Right cardiac atrium (tissue), 5 donors: ENCODE measurements at regions not wholly inside any gene's neighbourhood (a gene's known extent, or its start where the extent isn't known, plus 50 kb on each side); places are given as distances from the start of the nearest gene placed in this dataset.

ENCODE experiments used
- ATAC-seq, 2 donors: fragments of 200-7000 bp; cut with Tn5 transposase; one replicate each; pipeline versions ENCODE4 v1.8.0 to v1.9.1; 2020; ENCODE audit warnings: moderate library complexity in 2 of 2, mild to moderate bottlenecking in 1 of 2
- DNase-seq, 3 donors: peaks; one replicate each; pipeline ENCODE4 v3.0.0-alpha.2; 2020
- H3K27ac ChIP-seq: one replicate; pipeline ENCODE4 v1.5.1; 2013; ENCODE audit warnings: mild to moderate bottlenecking, low read length, control low read depth, moderate library complexity
- H3K27me3 ChIP-seq: one replicate; pipeline ENCODE4 v1.6.1; 2013; ENCODE audit not compliant: control insufficient read depth, insufficient read depth
- H3K4me1 ChIP-seq: one replicate; pipeline ENCODE4 v1.6.1; 2013; ENCODE audit warnings: low read length; ENCODE audit not compliant: control insufficient read depth, insufficient read depth
- H3K4me3 ChIP-seq: one replicate; pipeline ENCODE4 v1.5.1; 2013; ENCODE audit warnings: low read length, control low read depth
- H3K9me3 ChIP-seq: one replicate; pipeline ENCODE4 v1.6.1; 2013; ENCODE audit warnings: low read length; ENCODE audit not compliant: control insufficient read depth
- WGBS: extraction: QIAGEN DNeasy Blood & Tissue Kit; methylation state at CpG from one replicate; pipeline ENCODE4 v1.1.7; 2013; 5-methylcytosine and 5-hydroxymethylcytosine counted together
- intact Hi-C, 4 donors: fragments of 100-400 bp; cut with DNase I; formaldehyde crosslinking; loops; one replicate each; pipeline versions ENCODE4 v1.11.0 to v1.14.0; 2022 to 2023
- donor health status: healthy with polysubstance abuse.
- donor health status: DM: no; HTN: yes; CAD: no.
- donor health status: DM: no; HTN: no; CAD: no.
- donor health status: DM: no; HTN: yes; CAD: no; lungs with severe emphysema.
- donor health status: DM: yes; HTN: yes; CAD: no.

GRCh38 chr3:1551741-1552140 is 458.9 kb downstream of the CNTN6 start:
- Histone ChIP-seq H3K27me3 (no peaks in the 10 kb centered on the region), H3K4me3 (no peak overlapping the region), H3K27ac (no peak overlapping the region), H3K9me3 (no peaks in the 10 kb centered on the region), H3K4me1 (no peaks in the 10 kb centered on the region)
- no peak for ATAC-seq
- intact Hi-C loops: no loop called here
- no peak for DNase-seq
- WGBS: 67% methylated on average over 2 of the region's 2 CpGs

GRCh38 chr3:1552831-1553230 is 460.0 kb downstream of the CNTN6 start:
- no peaks in the 10 kb centered on the region for H3K27me3 ChIP-seq
- DNase-seq (no peak), ATAC-seq (no peak)
- H3K9me3 ChIP-seq: no peaks in the 10 kb centered on the region
- intact Hi-C loops: no loop called here
- no peaks in the 10 kb centered on the region for H3K4me1 ChIP-seq
- no peak overlapping the region for H3K27ac ChIP-seq
- 84% methylated on average over 1 of the region's 1 CpG for WGBS
- H3K4me3 ChIP-seq: no peak overlapping the region

GRCh38 chr3:1561427-1561826 is 468.6 kb downstream of the CNTN6 start:
- 71% methylated on average over 3 of the region's 3 CpGs for WGBS
- no peak overlapping the region for H3K4me3 ChIP-seq
- no peaks in the 10 kb centered on the region for H3K9me3 ChIP-seq
- intact Hi-C loops: no loop called here
- DNase-seq: no peak
- H3K27ac ChIP-seq: no peak overlapping the region
- H3K27me3 ChIP-seq: no peaks in the 10 kb centered on the region
- H3K4me1 ChIP-seq: no peaks in the 10 kb centered on the region
- no peak for ATAC-seq

GRCh38 chr3:1571736-1572135 is 478.9 kb downstream of the CNTN6 start:
- Histone ChIP-seq H3K4me1 (no peaks in the 10 kb centered on the region), H3K27me3 (no peaks in the 10 kb centered on the region), H3K4me3 (no peak overlapping the region), H3K27ac (no peak overlapping the region), H3K9me3 (no peaks in the 10 kb centered on the region)
- no peak for ATAC-seq
- intact Hi-C loops: no loop called here
- DNase-seq: no peak

GRCh38 chr3:1576047-1576446 is 483.2 kb downstream of the CNTN6 start:
- Histone ChIP-seq H3K4me1 (no peaks in the 10 kb centered on the region), H3K27ac (no peak overlapping the region), H3K9me3 (no peaks in the 10 kb centered on the region), H3K4me3 (no peak overlapping the region), H3K27me3 (no peaks in the 10 kb centered on the region)
- 75% methylated on average over 3 of the region's 3 CpGs for WGBS
- intact Hi-C loops: no loop called here
- DNase-seq (no peak), ATAC-seq (no peak)

- Histone ChIP-seq H3K4me1 (no peaks in the 10 kb centered on the region), H3K4me3 (no peak overlapping the region), H3K27me3 (no peaks in the 10 kb centered on the region), H3K9me3 (no peaks in the 10 kb centered on the region), H3K27ac (no peak overlapping the region)
- DNase-seq (no peak), ATAC-seq (peak; percentile 76 to 89)
- 49% methylated on average over 6 of the region's 6 CpGs for WGBS
- intact Hi-C loops: no loop called here
These were observed 485.4 kb downstream of the CNTN6 start for GRCh38 chr3:1578124-1578806.

- intact Hi-C loops: no loop called here
- H3K9me3 ChIP-seq: no peaks in the 10 kb centered on the region
- H3K27ac ChIP-seq: no peak overlapping the region
- DNase-seq: peak in 1 of 3 donors; percentile 30
- H3K4me3 ChIP-seq: no peak overlapping the region
- no peaks in the 10 kb centered on the region for H3K27me3 ChIP-seq
- H3K4me1 ChIP-seq: no peaks in the 10 kb centered on the region
- 90% methylated on average over 10 of the region's 10 CpGs for WGBS
- ATAC-seq: no peak
These were observed 490.2 kb downstream of the CNTN6 start for GRCh38 chr3:1583044-1583443.

GRCh38 chr3:1587426-1587825 is 494.6 kb downstream of the CNTN6 start:
- Histone ChIP-seq H3K27ac (no peak overlapping the region), H3K27me3 (no peaks in the 10 kb centered on the region), H3K9me3 (no peaks in the 10 kb centered on the region), H3K4me1 (no peaks in the 10 kb centered on the region), H3K4me3 (no peak overlapping the region)
- 48% methylated on average over 1 of the region's 1 CpG for WGBS
- ATAC-seq (no peak), DNase-seq (no peak)
- intact Hi-C loops: no loop called here

GRCh38 chr3:1591327-1592028 is 498.7 kb downstream of the CNTN6 start:
- DNase-seq (no peak), ATAC-seq (no peak)
- Histone ChIP-seq H3K9me3 (no peaks in the 10 kb centered on the region), H3K27ac (no peak overlapping the region), H3K4me3 (no peak overlapping the region), H3K27me3 (no peaks in the 10 kb centered on the region), H3K4me1 (no peaks in the 10 kb centered on the region)
- intact Hi-C loops: no loop called here
- WGBS: 56% methylated on average over 4 of the region's 4 CpGs

- intact Hi-C loops: no loop called here
These were observed 502.1 kb downstream of the CNTN6 start for GRCh38 chr3:1594940-1595339.

GRCh38 chr3:1600206-1600605 is 498.5 kb upstream of the CNTN4 start:
- ATAC-seq (no peak), DNase-seq (peak in 2 of 3 donors; percentile 17 to 40)
- Histone ChIP-seq H3K4me1 (no peaks in the 10 kb centered on the region), H3K4me3 (no peak overlapping the region), H3K27ac (no peak overlapping the region), H3K27me3 (no peaks in the 10 kb centered on the region), H3K9me3 (no peaks in the 10 kb centered on the region)
- intact Hi-C loops: no loop called here
- 83% methylated on average over 8 of the region's 8 CpGs for WGBS

More at GRCh38 chr3:1594940-1595339, 502.1 kb downstream of the CNTN6 start:
- no peak overlapping the region for H3K27ac ChIP-seq
- DNase-seq (no peak), ATAC-seq (no peak)
- no peak overlapping the region for H3K4me3 ChIP-seq
- no peaks in the 10 kb centered on the region for H3K9me3 ChIP-seq
- H3K4me1 ChIP-seq: no peaks in the 10 kb centered on the region
- H3K27me3 ChIP-seq: no peaks in the 10 kb centered on the region
